Ishikawa (cell line): ENCODE measurements at regions not wholly inside any gene's neighbourhood (a gene's known extent, or its start where the extent isn't known, plus 50 kb on each side); places are given as distances from the start of the nearest gene placed in this dataset.

Experiments
- CEBPB ChIP-seq: IDR thresholded peaks from 2 replicates; pipeline ENCODE4 v1.6.1; 2012
- CREB1 ChIP-seq: IDR thresholded peaks from 2 replicates; pipeline ENCODE4 v1.6.1; 2012; ENCODE audit warnings: low read depth
- EP300 ChIP-seq: IDR thresholded peaks from 2 replicates; pipeline ENCODE4 v1.6.1; 2012; ENCODE audit warnings: borderline replicate concordance
- FOXM1 ChIP-seq: IDR thresholded peaks from 2 replicates; pipeline ENCODE4 v1.6.1; 2012; ENCODE audit warnings: low read depth, borderline replicate concordance
- MAX ChIP-seq: IDR thresholded peaks from 2 replicates; pipeline ENCODE4 v1.6.1; 2012
- RAD21 ChIP-seq: IDR thresholded peaks from 2 replicates; pipeline ENCODE4 v1.6.1; 2012; ENCODE audit warnings: low read depth
- REST ChIP-seq: IDR thresholded peaks from 2 replicates; pipeline ENCODE4 v1.6.1; 2012; ENCODE audit warnings: low read depth, mild to moderate bottlenecking
- TAF1 ChIP-seq: IDR thresholded peaks from 2 replicates; pipeline ENCODE4 v1.6.1; 2012; ENCODE audit warnings: low read depth, mild to moderate bottlenecking
- TCF12 ChIP-seq: IDR thresholded peaks from 2 replicates; pipeline ENCODE4 v1.6.1; 2012; ENCODE audit warnings: low read depth
- USF1 ChIP-seq: IDR thresholded peaks from 2 replicates; pipeline ENCODE4 v1.6.1; 2012
- YY1 ChIP-seq: IDR thresholded peaks from 2 replicates; pipeline ENCODE4 v1.6.1; 2012; ENCODE audit warnings: low read depth

GRCh38 chr6:98333273-98333672, 501.1 kb upstream of the POU3F2 start:
- no peak for TF ChIP-seq MAX
- TF ChIP-seq RAD21, result no peak
- TF ChIP-seq FOXM1, result no peak
- TF ChIP-seq CREB1, result no peak
- no peak for TF ChIP-seq CEBPB
- no peak for TF ChIP-seq REST
- TF ChIP-seq TAF1, result no peak
- TF ChIP-seq TCF12, result no peak
- TF ChIP-seq YY1, result no peak
- TF ChIP-seq USF1, result no peak
- TF ChIP-seq EP300, result no peak
